DOHH2 (cell line): ENCODE measurements at regions not wholly inside any gene's neighbourhood (a gene's known extent, or its start where the extent isn't known, plus 50 kb on each side); places are given as distances from the start of the nearest gene placed in this dataset.
"Not testable (repeated sequence)": the region's sequence is repeated elsewhere in the genome, so short reads cannot be mapped to it uniquely, and the experiment has no call there.

Experiments used
- H3F3A ChIP-seq: fragments of 200-600 bp; sonication (generic), shearing (Covaris generic); 2 replicates; pipeline ENCODE4 v1.6.0; 2016; ENCODE audit warnings: antibody characterized with exemption, mild to moderate bottlenecking; ENCODE audit not compliant: control insufficient read depth, insufficient read depth
- H3K27ac ChIP-seq: fragments of 200-600 bp; sonication (generic); 2 replicates; pipeline ENCODE4 v1.5.1; 2014; ENCODE audit warnings: low read depth, mild to moderate bottlenecking, low read length, moderate library complexity
- H3K27me3 ChIP-seq: fragments of 200-600 bp; sonication (generic); 2 replicates; pipeline ENCODE4 v1.6.1; 2014; ENCODE audit warnings: mild to moderate bottlenecking, low read length, mixed read lengths; ENCODE audit not compliant: control insufficient read depth
- H3K36me3 ChIP-seq: fragments of 200-600 bp; sonication (generic); 2 replicates; pipeline ENCODE4 v1.6.1; 2014; ENCODE audit warnings: mild to moderate bottlenecking, low read length, moderate library complexity, mixed read lengths; ENCODE audit not compliant: control insufficient read depth
- H3K4me1 ChIP-seq: fragments of 200-600 bp; sonication (generic); 2 replicates; pipeline ENCODE4 v1.6.1; 2014; ENCODE audit warnings: mild to moderate bottlenecking, low read length, mixed read lengths; ENCODE audit not compliant: control insufficient read depth
- H3K4me2 ChIP-seq: fragments of 200-600 bp; sonication (generic); 2 replicates; pipeline ENCODE4 v1.6.0; 2014; ENCODE audit warnings: mild to moderate bottlenecking, low read length, moderate library complexity
- H3K4me3 ChIP-seq: fragments of 200-600 bp; sonication (generic); 2 replicates; pipeline ENCODE4 v1.5.1; 2014; ENCODE audit warnings: mild to moderate bottlenecking, low read length, mixed read lengths
- H3K79me2 ChIP-seq: fragments of 200-600 bp; sonication (generic); 2 replicates; pipeline ENCODE4 v1.6.1; 2014; ENCODE audit warnings: mild to moderate bottlenecking, low read length, mixed read lengths; ENCODE audit not compliant: control insufficient read depth
- H3K9me2 ChIP-seq: fragments of 200-600 bp; sonication (generic); replicated peaks from 2 replicates; pipeline ENCODE4 v1.6.1; 2014; ENCODE audit warnings: mild to moderate bottlenecking, low read length, mixed read lengths; ENCODE audit not compliant: control insufficient read depth
- H3K9me3 ChIP-seq: fragments of 200-600 bp; sonication (generic); 2 replicates; pipeline ENCODE4 v1.6.1; 2014; ENCODE audit warnings: antibody characterized with exemption, low read length, mixed read lengths; ENCODE audit not compliant: control insufficient read depth, insufficient read depth
- H4K20me1 ChIP-seq: fragments of 200-600 bp; sonication (generic); 2 replicates; pipeline ENCODE4 v1.6.0; 2014; ENCODE audit warnings: low read depth, mild to moderate bottlenecking, antibody characterized with exemption, low read length, moderate library complexity; ENCODE audit not compliant: control insufficient read depth, insufficient read depth
- EZH2phosphoT487 ChIP-seq: fragments of 200-600 bp; sonication (generic); IDR thresholded peaks from 2 replicates; pipeline ENCODE4 v1.6.1; 2017; ENCODE audit warnings: borderline replicate concordance, mild to moderate bottlenecking, antibody characterized with exemption, low read length, moderate library complexity, mixed read lengths
- TF ChIP-seq, protein P1 (sequence below): fragments of 200-600 bp; sonication (generic); IDR thresholded peaks from one replicate; pipeline ENCODE4 v1.5.1; 2014; ENCODE audit warnings: antibody characterized with exemption, mild to moderate bottlenecking, low read depth, low read length; ENCODE audit not compliant: poor library complexity, severe bottlenecking

DNA sequence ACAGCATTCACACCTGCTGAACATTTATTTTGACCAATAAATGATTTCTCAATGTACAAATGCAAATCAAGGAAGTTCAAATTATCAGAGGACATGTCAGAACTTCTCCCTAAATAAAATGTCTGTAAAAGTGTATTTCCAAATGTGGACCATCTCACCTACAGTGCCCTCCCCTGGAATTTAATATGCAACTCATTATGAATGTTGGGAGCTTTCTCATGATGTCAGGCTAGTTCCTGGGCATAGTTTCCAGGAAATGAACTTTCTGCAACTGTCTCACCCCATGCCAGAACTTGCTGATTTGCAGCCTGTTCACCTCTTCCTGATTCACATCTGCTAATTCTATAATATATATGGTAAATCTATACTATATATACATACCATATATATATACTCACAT is 408.5 kb upstream of the USP9Y start:
- Histone ChIP-seq H3K9me2 (no peaks in the 10 kb centered on the region), H3K4me2 (no peak overlapping the region), H4K20me1 (no peaks in the 10 kb centered on the region), H3K4me1 (no peaks in the 10 kb centered on the region), H3K27ac (no peak overlapping the region), H3K79me2 (no peaks in the 10 kb centered on the region), H3K27me3 (no peaks in the 10 kb centered on the region), H3K36me3 (no peaks in the 10 kb centered on the region), H3F3A (no peaks in the 10 kb centered on the region), H3K9me3 (no peaks in the 10 kb centered on the region), H3K4me3 (no peak overlapping the region)
- TF ChIP-seq, protein P1, sequence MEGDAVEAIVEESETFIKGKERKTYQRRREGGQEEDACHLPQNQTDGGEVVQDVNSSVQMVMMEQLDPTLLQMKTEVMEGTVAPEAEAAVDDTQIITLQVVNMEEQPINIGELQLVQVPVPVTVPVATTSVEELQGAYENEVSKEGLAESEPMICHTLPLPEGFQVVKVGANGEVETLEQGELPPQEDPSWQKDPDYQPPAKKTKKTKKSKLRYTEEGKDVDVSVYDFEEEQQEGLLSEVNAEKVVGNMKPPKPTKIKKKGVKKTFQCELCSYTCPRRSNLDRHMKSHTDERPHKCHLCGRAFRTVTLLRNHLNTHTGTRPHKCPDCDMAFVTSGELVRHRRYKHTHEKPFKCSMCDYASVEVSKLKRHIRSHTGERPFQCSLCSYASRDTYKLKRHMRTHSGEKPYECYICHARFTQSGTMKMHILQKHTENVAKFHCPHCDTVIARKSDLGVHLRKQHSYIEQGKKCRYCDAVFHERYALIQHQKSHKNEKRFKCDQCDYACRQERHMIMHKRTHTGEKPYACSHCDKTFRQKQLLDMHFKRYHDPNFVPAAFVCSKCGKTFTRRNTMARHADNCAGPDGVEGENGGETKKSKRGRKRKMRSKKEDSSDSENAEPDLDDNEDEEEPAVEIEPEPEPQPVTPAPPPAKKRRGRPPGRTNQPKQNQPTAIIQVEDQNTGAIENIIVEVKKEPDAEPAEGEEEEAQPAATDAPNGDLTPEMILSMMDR, result no peak
- no peak for TF ChIP-seq EZH2phosphoT487

DNA sequence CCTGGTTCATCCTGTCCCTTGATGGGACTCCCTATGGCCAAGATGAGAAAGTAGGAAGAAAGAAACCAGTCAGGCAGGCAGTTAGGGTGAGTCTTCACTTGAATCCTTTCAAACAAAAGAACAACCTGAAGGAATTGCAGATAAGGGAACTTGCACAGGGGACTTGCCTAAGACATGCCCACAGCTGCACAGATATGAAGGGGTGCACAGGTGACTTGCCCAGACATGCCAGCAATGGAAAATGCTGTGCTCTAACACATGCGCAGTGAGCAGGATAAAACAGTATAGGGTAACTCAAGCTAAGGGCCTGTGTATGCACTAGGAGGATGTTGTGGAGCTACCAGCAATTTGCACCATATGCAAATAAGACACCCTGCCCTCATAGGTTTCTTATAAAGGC is 404.6 kb upstream of the USP9Y start:
- no peak overlapping the region for H3K27ac ChIP-seq
- TF ChIP-seq EZH2phosphoT487, result no peak
- TF ChIP-seq, protein P1, result no peak
- no peaks in the 10 kb centered on the region for H3K4me1 ChIP-seq
- no peaks in the 10 kb centered on the region for H3K9me2 ChIP-seq
- no peaks in the 10 kb centered on the region for H3K79me2 ChIP-seq
- no peaks in the 10 kb centered on the region for H3F3A ChIP-seq
- no peaks in the 10 kb centered on the region for H3K9me3 ChIP-seq
- no peaks in the 10 kb centered on the region for H4K20me1 ChIP-seq
- no peaks in the 10 kb centered on the region for H3K36me3 ChIP-seq
- no peak overlapping the region for H3K4me2 ChIP-seq
- no peak overlapping the region for H3K4me3 ChIP-seq
- no peaks in the 10 kb centered on the region for H3K27me3 ChIP-seq

DNA sequence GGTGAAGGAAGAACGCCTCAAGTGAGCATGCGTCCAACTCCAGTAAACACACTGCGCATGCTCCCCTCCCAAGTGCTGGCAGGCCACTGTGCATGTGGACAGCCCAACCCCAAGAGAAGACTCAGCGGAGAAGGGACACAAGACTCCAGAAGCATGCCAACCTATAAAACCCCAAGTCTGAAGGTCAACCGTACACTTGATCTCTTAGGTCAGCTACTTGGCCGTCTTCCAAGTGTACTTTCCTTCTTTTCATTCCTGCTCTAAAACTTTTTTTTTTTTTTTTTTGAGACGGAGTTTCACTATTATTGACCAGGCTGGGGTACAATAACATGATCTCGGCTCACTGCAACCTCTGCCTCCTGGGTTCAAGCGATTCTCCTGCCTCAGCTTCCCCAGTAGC is 401.2 kb upstream of the USP9Y start:
- not testable (repeated sequence) for H3K4me2 ChIP-seq, H3K27ac ChIP-seq, H3K4me3 ChIP-seq, H3F3A ChIP-seq, H3K9me2 ChIP-seq, H3K9me3 ChIP-seq, H3K27me3 ChIP-seq, H3K36me3 ChIP-seq, H3K4me1 ChIP-seq, H3K79me2 ChIP-seq, H4K20me1 ChIP-seq

DNA sequence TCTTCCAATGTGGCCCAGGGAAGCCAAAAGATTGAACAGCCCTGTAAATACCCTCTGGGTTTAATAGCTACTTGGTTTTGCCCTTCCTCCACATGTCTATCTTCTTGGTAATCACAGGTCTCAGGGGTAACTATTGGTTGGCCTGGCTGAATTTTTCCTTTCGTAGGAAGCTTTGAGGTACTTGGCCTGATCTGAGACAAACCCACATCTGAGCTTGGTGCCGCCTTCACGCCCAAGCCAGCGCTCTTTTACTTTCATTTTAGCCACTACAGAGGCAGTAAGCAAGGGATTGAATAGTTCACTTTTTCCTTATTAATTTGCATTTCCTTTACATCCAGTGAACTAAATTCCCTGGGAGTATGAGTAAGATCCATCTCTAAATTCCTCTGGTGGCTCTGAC is 397.6 kb upstream of the USP9Y start:
- Histone ChIP-seq H3K36me3 (no peaks in the 10 kb centered on the region), H3K4me2 (no peak overlapping the region), H3K9me2 (no peaks in the 10 kb centered on the region), H3K27me3 (no peaks in the 10 kb centered on the region), H3K79me2 (no peaks in the 10 kb centered on the region), H3F3A (no peaks in the 10 kb centered on the region), H3K4me1 (no peaks in the 10 kb centered on the region), H3K27ac (no peak overlapping the region), H4K20me1 (no peaks in the 10 kb centered on the region), H3K9me3 (no peaks in the 10 kb centered on the region), H3K4me3 (no peak overlapping the region)
- no peak for TF ChIP-seq EZH2phosphoT487
- TF ChIP-seq, protein P1, result no peak
